CD4-positive, alpha-beta T cell treated with Interleukin-4 for 4 hours (primary cell): ENCODE measurements at regions not wholly inside any gene's neighbourhood (a gene's known extent, or its start where the extent isn't known, plus 50 kb on each side); places are given as distances from the start of the nearest gene placed in this dataset.
"Not testable (repeated sequence)": the region's sequence is repeated elsewhere in the genome, so short reads cannot be mapped to it uniquely, and the experiment has no call there.

ENCODE experiments used
- DNase-seq: peaks from one replicate; pipeline ENCODE4 v3.0.0-alpha.2; 2020

- no peak for DNase-seq
These were observed 244.2 kb upstream of the SERP2 start for GRCh38 chr13:44129418-44129817.

GRCh38 chr13:44131069-44131614 is 242.5 kb upstream of the SERP2 start:
- no peak for DNase-seq

GRCh38 chr13:44132710-44133109 is 240.9 kb upstream of the SERP2 start:
- DNase-seq = no peak

GRCh38 chr13:44133626-44134025 is 240.0 kb upstream of the SERP2 start:
- no peak for DNase-seq

GRCh38 chr13:44135566-44135965 is 238.1 kb upstream of the SERP2 start:
- no peak for DNase-seq

GRCh38 chr13:44136696-44137268 is 236.8 kb upstream of the SERP2 start:
- no peak for DNase-seq

- no peak for DNase-seq
These were observed 236.2 kb upstream of the SERP2 start for GRCh38 chr13:44137466-44137865.

- no peak for DNase-seq
These were observed 233.5 kb upstream of the SERP2 start for GRCh38 chr13:44140146-44140545.

GRCh38 chr13:44140888-44141724 is 232.5 kb upstream of the SERP2 start:
- DNase-seq = no peak

GRCh38 chr13:44141725-44142539 is 231.7 kb upstream of the SERP2 start:
- DNase-seq = peak; percentile 92

GRCh38 chr13:44142540-44142867 is 231.1 kb upstream of the SERP2 start:
- DNase-seq = no peak

- no peak for DNase-seq
These were observed 230.5 kb upstream of the SERP2 start for GRCh38 chr13:44142941-44143665.

- DNase-seq = no peak
These were observed 227.5 kb upstream of the SERP2 start for GRCh38 chr13:44146138-44146537.

GRCh38 chr13:44147233-44147632 is 226.4 kb upstream of the SERP2 start:
- DNase-seq = no peak

- DNase-seq = no peak
These were observed 226.0 kb upstream of the SERP2 start for GRCh38 chr13:44147648-44148047.

GRCh38 chr13:44148159-44148914 is 225.3 kb upstream of the SERP2 start:
- no peak for DNase-seq

- not testable (repeated sequence) for DNase-seq
These were observed 224.4 kb upstream of the SERP2 start for GRCh38 chr13:44149231-44149630.

- no peak for DNase-seq
These were observed 223.8 kb upstream of the SERP2 start for GRCh38 chr13:44149821-44150220.

- no peak for DNase-seq
These were observed 222.2 kb upstream of the SERP2 start for GRCh38 chr13:44151474-44151873.

- no peak for DNase-seq
These were observed 220.1 kb upstream of the SERP2 start for GRCh38 chr13:44153496-44153895.

GRCh38 chr13:44155422-44156293 is 218.0 kb upstream of the SERP2 start:
- DNase-seq = no peak
